Psoas muscle (tissue), 7 donors: ENCODE measurements at regions not wholly inside any gene's neighbourhood (a gene's known extent, or its start where the extent isn't known, plus 50 kb on each side); places are given as distances from the start of the nearest gene placed in this dataset.

Experiments used
- ATAC-seq, 4 donors: fragments of 200-7000 bp; cut with Tn5 transposase; one replicate each; pipeline ENCODE4 v1.9.1; 2020; ENCODE audit warnings: moderate library complexity in 3 of 4, mild to moderate bottlenecking in 2 of 4
- DNase-seq, 2 donors: peaks; one replicate each; pipeline ENCODE4 v3.0.0-alpha.2; 2020
- H3K27ac ChIP-seq: fragments of 200-600 bp; one replicate; pipeline ENCODE4 v1.8.0; 2022
- H3K27me3 ChIP-seq, 3 donors: fragments of 200-600 bp in 1 of 3; one replicate each; pipeline versions ENCODE4 v1.6.1 to v1.8.0; 2013 to 2022; ENCODE audit warnings: low read length in 2 of 3, mild to moderate bottlenecking in 2 of 3, moderate library complexity in 1 of 3; ENCODE audit not compliant: insufficient read depth in 3 of 3
- H3K36me3 ChIP-seq, 2 donors: fragments of 200-600 bp in 1 of 2; one replicate each; pipeline versions ENCODE4 v1.6.1 to v1.8.0; 2013 to 2022; ENCODE audit warnings: low read depth in 1 of 2, mild to moderate bottlenecking in 1 of 2, moderate library complexity in 1 of 2; ENCODE audit not compliant: insufficient read depth in 1 of 2
- H3K4me1 ChIP-seq: fragments of 200-600 bp; one replicate; pipeline ENCODE4 v1.8.0; 2022
- H3K4me3 ChIP-seq: fragments of 200-600 bp; one replicate; pipeline ENCODE4 v1.8.0; 2022; ENCODE audit warnings: mild to moderate bottlenecking
- H3K9me3 ChIP-seq: fragments of 200-600 bp; one replicate; pipeline ENCODE4 v1.8.0; 2022
- WGBS, 3 donors: extraction: QIAGEN DNeasy Blood & Tissue Kit; methylation state at CpG; one replicate each; pipeline versions ENCODE4 v1.1.6 to v1.1.7; 2013; 5-methylcytosine and 5-hydroxymethylcytosine counted together
- intact Hi-C, 2 donors: fragments of 100-400 bp; cut with DNase I; formaldehyde crosslinking; loops; one replicate each; pipeline versions ENCODE4 v1.11.0 to v1.14.2; 2022
- TF ChIP-seq, protein P1 (sequence below): fragments of 200-600 bp; IDR thresholded peaks from one replicate; pipeline ENCODE4 v1.8.0; 2022; ENCODE audit warnings: antibody characterized with exemption
- donor health status: healthy with polysubstance abuse.
- donor health status: DM: no; HTN: no; CAD: no; lungs with moderate emphysema.
- donor health status: Bipolar disorder and iron deficiency.
- donor health status: healthy.
- donor health status: DM: yes; HTN: yes; CAD: no.
- donor health status: DM: no; HTN: no; CAD: no.
- donor health status: DM: yes; HTN: yes; CAD: no.

DNA sequence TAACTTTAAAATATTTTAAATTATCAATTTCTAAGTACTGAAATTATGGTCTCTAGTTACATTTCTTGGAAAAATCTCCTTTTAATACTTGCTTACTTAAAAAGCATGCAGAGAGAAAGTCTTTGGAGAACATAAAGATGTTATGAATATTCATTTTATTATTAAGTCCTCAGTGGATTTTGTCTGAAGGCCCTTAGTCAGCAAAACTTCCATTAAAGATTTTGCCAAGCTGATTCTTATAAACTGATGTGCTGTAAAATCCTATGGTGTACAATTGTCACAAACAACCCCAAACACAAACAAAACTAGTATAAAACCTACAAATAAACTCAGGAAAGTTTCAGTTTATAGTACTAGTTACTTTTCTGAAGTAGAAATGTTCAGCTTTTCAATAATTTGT, 372.7 kb downstream of the MEI4 start:
- no peak overlapping the region for H3K4me3 ChIP-seq

DNA sequence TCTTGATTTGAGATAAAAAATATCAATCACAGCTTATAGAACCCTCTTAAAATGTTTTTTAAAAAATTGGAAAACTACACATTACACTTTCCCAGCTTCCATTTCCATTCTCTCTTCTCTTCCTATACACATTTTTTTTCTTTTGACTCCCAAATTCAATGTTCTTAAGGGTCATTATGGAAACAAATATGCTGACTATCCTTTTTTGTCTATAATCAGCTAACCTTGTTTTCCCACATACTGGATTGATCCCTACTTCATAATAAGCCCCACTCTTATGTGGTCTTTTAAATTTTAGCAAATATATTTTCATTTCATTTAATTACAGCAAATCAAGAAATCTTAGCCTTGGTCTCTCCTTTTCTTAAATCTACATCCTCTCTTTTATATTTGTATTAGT, 378.4 kb downstream of the MEI4 start:
- Histone ChIP-seq H3K9me3 (no peaks in the 10 kb centered on the region), H3K4me3 (no peak overlapping the region), H3K36me3 (no peaks in the 10 kb centered on the region), H3K27ac (no peak overlapping the region), H3K27me3 (no peaks in the 10 kb centered on the region), H3K4me1 (no peaks in the 10 kb centered on the region)
- TF ChIP-seq, protein P1, sequence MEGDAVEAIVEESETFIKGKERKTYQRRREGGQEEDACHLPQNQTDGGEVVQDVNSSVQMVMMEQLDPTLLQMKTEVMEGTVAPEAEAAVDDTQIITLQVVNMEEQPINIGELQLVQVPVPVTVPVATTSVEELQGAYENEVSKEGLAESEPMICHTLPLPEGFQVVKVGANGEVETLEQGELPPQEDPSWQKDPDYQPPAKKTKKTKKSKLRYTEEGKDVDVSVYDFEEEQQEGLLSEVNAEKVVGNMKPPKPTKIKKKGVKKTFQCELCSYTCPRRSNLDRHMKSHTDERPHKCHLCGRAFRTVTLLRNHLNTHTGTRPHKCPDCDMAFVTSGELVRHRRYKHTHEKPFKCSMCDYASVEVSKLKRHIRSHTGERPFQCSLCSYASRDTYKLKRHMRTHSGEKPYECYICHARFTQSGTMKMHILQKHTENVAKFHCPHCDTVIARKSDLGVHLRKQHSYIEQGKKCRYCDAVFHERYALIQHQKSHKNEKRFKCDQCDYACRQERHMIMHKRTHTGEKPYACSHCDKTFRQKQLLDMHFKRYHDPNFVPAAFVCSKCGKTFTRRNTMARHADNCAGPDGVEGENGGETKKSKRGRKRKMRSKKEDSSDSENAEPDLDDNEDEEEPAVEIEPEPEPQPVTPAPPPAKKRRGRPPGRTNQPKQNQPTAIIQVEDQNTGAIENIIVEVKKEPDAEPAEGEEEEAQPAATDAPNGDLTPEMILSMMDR, result no peak
- ATAC-seq (no peak), DNase-seq (no peak)
- intact Hi-C loops, result no loop called here

More for the DNA sequence above, 372.7 kb downstream of the MEI4 start:
- ATAC-seq (no peak), DNase-seq (no peak)
- H3K27me3 ChIP-seq, result no peaks in the 10 kb centered on the region
- TF ChIP-seq, protein P1, result no peak
- H3K4me1 ChIP-seq, result no peaks in the 10 kb centered on the region
- intact Hi-C loops, result no loop called here
- no peaks in the 10 kb centered on the region for H3K9me3 ChIP-seq
- H3K36me3 ChIP-seq, result no peaks in the 10 kb centered on the region
- no peak overlapping the region for H3K27ac ChIP-seq

DNA sequence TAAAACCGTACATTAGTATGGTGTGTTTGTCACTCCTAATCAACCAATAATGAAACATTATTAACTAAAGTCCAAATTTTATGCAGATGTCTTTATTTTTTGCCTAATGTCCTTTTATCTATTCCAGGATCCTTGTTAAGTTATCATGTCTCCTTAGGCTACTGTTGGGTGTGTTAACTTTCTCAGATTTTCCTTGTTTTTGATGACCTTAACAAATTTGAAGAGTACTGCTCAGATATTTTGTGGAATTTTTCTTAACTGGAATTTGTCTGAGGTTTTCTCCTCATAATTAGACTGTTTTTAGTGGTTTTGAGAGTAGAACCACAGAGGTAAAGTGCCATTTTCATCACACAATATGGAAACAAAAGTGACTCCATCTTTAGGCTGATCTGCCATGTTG, 406.3 kb downstream of the MEI4 start:
- ATAC-seq, result no peak
- intact Hi-C loops, result no loop called here

DNA sequence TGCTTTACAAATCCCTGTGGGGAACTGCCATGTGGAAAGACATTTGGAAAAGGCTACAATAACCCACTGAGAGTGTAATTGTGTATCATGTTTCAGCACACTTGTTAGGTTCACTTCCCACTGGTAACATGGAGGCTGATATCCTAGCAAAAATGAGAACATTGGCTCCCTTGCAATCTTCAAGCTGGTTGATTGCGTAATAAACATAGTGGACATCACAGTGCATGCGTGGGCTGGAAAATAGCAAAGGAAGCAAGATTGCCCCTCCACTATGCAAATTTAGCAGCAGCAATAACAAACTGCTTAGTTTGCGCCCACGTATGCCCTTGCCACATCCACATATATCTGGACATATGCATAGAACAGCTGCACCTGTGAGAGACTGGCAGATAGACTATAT, 410.2 kb downstream of the MEI4 start:
- Histone ChIP-seq H3K4me3 (no peak overlapping the region), H3K36me3 (no peaks in the 10 kb centered on the region), H3K27me3 (no peaks in the 10 kb centered on the region), H3K4me1 (no peaks in the 10 kb centered on the region), H3K27ac (no peak overlapping the region), H3K9me3 (no peaks in the 10 kb centered on the region)
- intact Hi-C loops, result no loop called here
- TF ChIP-seq, protein P1, result no peak
- 84 to 92% (median 91%) methylated on average over 4 of the region's 4 CpGs for WGBS, 3 donors
- DNase-seq, result no peak
- no peak for ATAC-seq

More for the DNA sequence above, 406.3 kb downstream of the MEI4 start:
- Histone ChIP-seq H3K36me3 (no peaks in the 10 kb centered on the region), H3K9me3 (no peaks in the 10 kb centered on the region), H3K4me1 (no peaks in the 10 kb centered on the region), H3K27ac (no peak overlapping the region), H3K27me3 (no peaks in the 10 kb centered on the region), H3K4me3 (no peak overlapping the region)
- TF ChIP-seq, protein P1, result no peak
- no peak for DNase-seq
- WGBS, 3 donors, result 84 to 97% (median 92%) methylated on average over 1 of the region's 1 CpG

DNA sequence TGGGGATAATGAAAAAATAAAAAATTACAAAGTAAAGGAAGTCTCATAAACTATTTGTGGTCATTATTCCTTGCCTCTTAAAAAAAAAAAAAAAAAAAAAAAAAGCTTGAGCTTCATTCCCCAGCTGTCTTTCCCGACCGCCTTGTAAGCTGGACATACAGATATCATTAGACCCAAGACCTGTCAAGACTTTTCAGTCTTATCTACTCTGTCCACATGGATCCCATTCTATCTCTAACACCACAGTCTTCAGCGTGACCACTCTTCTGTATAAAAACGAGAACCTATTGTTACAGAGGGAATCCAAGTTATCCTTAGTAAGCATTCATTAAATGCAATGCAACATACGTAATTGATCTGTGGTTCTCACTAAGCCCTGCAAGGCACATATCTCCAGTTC, 423.5 kb downstream of the MEI4 start:
- intact Hi-C loops, result no loop called here
- H3K27me3 ChIP-seq, result no peaks in the 10 kb centered on the region
- no peaks in the 10 kb centered on the region for H3K4me1 ChIP-seq
- H3K27ac ChIP-seq, result no peak overlapping the region
- 75 to 81% (median 77%) methylated on average over 5 of the region's 5 CpGs for WGBS, 3 donors
- ATAC-seq, result no peak
- no peaks in the 10 kb centered on the region for H3K36me3 ChIP-seq
- TF ChIP-seq, protein P1, result no peak
- no peak overlapping the region for H3K4me3 ChIP-seq
- DNase-seq, result no peak
- H3K9me3 ChIP-seq, result no peaks in the 10 kb centered on the region
